WERI-Rb-1 (cell line): ENCODE measurements at regions not wholly inside any gene's neighbourhood (a gene's known extent, or its start where the extent isn't known, plus 50 kb on each side); places are given as distances from the start of the nearest gene placed in this dataset.

Experiments
- DNase-seq: peaks from one replicate; pipeline ENCODE4 v3.0.0-alpha.2; 2020
- H3K27ac ChIP-seq: fragments of 250-450 bp; sonication (Bioruptor Pico); 2 replicates; pipeline ENCODE4 v1.5.1; 2020; ENCODE audit warnings: mild to moderate bottlenecking, moderate library complexity
- H3K27me3 ChIP-seq: fragments of 250-450 bp; sonication (Bioruptor Pico); 2 replicates; pipeline ENCODE4 v1.5.1; 2021; ENCODE audit warnings: mild to moderate bottlenecking, low read depth, moderate library complexity; ENCODE audit not compliant: insufficient read depth, severe bottlenecking
- H3K36me3 ChIP-seq: fragments of 250-450 bp; sonication (Bioruptor Pico); 2 replicates; pipeline ENCODE4 v1.5.1; 2020; ENCODE audit warnings: mild to moderate bottlenecking, moderate library complexity
- H3K4me3 ChIP-seq: 2 replicates; pipeline ENCODE4 v1.5.1; 2011; ENCODE audit warnings: low read depth, mild to moderate bottlenecking, control low read depth, low read length
- H3K9me3 ChIP-seq: fragments of 250-450 bp; sonication (Bioruptor Pico); 2 replicates; pipeline ENCODE4 v1.5.1; 2021; ENCODE audit warnings: mild to moderate bottlenecking, moderate library complexity; ENCODE audit not compliant: severe bottlenecking
- CTCF ChIP-seq: IDR thresholded peaks from 2 replicates; pipeline ENCODE4 v1.5.1; 2011; ENCODE audit warnings: low read depth, mild to moderate bottlenecking, control low read depth, inconsistent platforms, low read length

GRCh38 chr9:108160706-108161355 is 671.3 kb upstream of the KLF4 start:
- no peak overlapping the region for H3K27ac ChIP-seq
- DNase-seq, result no peak
- no peak for TF ChIP-seq CTCF

GRCh38 chr9:108160039-108160438 is 670.5 kb upstream of the KLF4 start:
- TF ChIP-seq CTCF, result no peak
- no peaks in the 10 kb centered on the region for H3K27me3 ChIP-seq

More at GRCh38 chr9:108160706-108161355, 671.3 kb upstream of the KLF4 start:
- Histone ChIP-seq H3K4me3 (no peak overlapping the region), H3K27me3 (no peaks in the 10 kb centered on the region), H3K9me3 (no peaks in the 10 kb centered on the region), H3K36me3 (no peaks in the 10 kb centered on the region)

GRCh38 chr9:108158236-108158995 is 668.8 kb upstream of the KLF4 start:
- TF ChIP-seq CTCF, result no peak
- no peak for DNase-seq
- no peaks in the 10 kb centered on the region for H3K36me3 ChIP-seq
- no peaks in the 10 kb centered on the region for H3K27me3 ChIP-seq
- H3K4me3 ChIP-seq, result no peak overlapping the region
- no peaks in the 10 kb centered on the region for H3K9me3 ChIP-seq
- H3K27ac ChIP-seq, result no peak overlapping the region

More at GRCh38 chr9:108160039-108160438, 670.5 kb upstream of the KLF4 start:
- Histone ChIP-seq H3K36me3 (no peaks in the 10 kb centered on the region), H3K9me3 (no peaks in the 10 kb centered on the region), H3K4me3 (no peak overlapping the region), H3K27ac (no peak overlapping the region)
- DNase-seq, result no peak

GRCh38 chr9:108156270-108156998 is 666.9 kb upstream of the KLF4 start:
- Histone ChIP-seq H3K27ac (no peak overlapping the region), H3K36me3 (no peaks in the 10 kb centered on the region), H3K9me3 (no peaks in the 10 kb centered on the region), H3K4me3 (no peak overlapping the region), H3K27me3 (no peaks in the 10 kb centered on the region)
- no peak for DNase-seq
- TF ChIP-seq CTCF, result no peak

GRCh38 chr9:108153416-108153815 is 663.8 kb upstream of the KLF4 start:
- no peak for DNase-seq
- no peak overlapping the region for H3K4me3 ChIP-seq
- no peaks in the 10 kb centered on the region for H3K27me3 ChIP-seq
- no peaks in the 10 kb centered on the region for H3K36me3 ChIP-seq
- TF ChIP-seq CTCF, result no peak
- H3K9me3 ChIP-seq, result no peaks in the 10 kb centered on the region
- no peak overlapping the region for H3K27ac ChIP-seq
